Stimulated activated CD4-positive, alpha-beta T cell treated with anti-CD3 and anti-CD28 coated beads, Interleukin-4, amount 100 ng/mL, for 4 hours (primary cell): ENCODE measurements at regions not wholly inside any gene's neighbourhood (a gene's known extent, or its start where the extent isn't known, plus 50 kb on each side); places are given as distances from the start of the nearest gene placed in this dataset.
"Not testable (repeated sequence)": the region's sequence is repeated elsewhere in the genome, so short reads cannot be mapped to it uniquely, and the experiment has no call there.

Experiments
- DNase-seq, 2 experiments: peaks; one replicate each; pipeline ENCODE4 v3.0.0-alpha.2; 2020

DNA sequence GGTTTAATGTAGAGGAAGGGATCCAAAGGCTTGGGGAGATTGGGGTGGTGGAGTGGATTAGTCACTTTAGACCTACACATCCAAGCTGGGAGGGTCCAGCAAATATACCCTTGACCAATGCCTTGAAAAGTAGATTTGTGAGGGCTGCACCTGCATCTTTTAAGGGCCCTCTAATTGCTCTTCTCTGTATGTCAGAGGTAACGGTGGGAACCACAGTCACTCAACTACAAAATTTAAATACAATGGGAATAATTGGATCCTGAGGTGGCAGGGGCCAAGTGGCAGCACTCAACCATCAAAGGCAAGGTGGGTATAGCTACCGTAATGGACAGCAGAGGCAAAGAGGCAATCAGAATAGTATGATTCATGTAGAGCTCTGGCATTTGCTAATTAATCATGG is 833.7 kb upstream of the ARRDC3 start:
- not testable (repeated sequence) for DNase-seq

DNA sequence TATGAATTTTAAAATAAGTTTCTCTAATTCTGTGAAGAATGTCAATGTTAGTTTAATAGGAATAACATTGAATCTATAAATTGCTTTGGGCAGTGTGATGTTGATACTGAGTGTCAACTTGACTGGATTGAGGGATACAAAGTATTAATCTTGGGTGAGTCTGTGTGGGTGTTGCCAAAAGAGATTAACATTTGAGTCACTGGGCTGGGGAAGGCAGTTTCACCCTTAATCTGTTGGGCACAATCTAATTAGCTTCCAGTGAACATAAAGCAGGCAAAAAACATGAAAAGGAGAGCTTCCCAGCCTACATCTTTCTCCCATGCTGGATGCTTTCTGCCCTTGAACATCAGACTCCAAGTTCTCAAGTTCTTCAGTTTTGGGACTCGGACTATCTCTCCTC is 832.0 kb upstream of the ARRDC3 start:
- no peak for DNase-seq

DNA sequence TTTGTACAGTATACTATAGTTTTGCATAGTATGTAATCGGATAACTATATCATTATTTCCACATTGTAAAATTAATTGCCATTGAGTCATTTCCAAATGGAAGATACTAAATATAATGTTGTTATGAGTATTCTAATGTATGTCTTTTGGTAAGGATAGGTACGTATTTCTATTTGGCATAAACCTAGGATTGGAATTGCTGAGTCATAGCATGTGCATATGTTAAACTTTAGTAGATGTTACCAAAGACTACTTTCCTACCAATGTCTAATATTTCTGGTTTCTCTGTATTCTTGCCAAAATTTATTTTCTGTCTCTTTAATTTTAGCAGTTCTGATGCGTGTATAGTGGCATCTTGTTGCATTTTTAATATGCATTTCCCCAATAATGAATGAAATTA is 825.1 kb upstream of the ARRDC3 start:
- no peak for DNase-seq

DNA sequence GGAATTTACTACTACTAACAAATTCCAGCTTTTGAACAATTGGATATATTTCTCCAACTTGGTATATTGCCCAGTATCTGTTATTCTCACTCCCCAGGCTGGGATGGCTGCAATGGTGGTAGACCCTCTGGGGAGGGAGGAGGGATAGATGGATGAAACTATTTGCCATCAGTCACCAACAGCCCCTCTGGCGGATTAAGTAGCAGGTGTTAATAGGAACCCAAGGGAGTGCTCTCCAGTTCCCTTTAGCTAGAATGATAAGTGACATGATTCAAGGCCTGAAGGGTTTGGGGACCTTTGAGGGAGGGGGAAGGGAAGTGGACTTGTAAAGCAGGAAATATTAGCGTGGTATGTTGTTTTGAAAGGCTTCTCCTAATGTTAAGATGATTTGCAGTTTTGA is 824.0 kb upstream of the ARRDC3 start:
- DNase-seq, result no peak

DNA sequence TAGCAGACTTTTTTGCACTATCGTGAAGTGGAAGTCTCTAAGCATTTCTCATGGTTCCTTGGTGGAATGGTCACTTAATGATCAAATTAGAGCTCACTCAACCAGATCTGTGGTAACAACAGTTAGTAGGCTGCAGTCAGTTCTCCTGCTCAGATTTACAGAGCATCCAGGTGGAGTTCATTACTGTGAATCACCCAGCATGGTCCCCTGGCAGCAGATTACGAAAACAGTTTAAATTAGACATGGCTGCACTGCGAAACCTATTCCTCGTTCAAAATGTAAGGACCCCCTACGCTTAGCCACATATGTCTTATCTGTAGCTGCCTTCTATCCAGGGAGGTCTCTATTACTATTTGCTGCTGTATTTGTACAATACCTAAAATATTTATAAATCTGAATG is 823.6 kb upstream of the ARRDC3 start:
- DNase-seq, result no peak

DNA sequence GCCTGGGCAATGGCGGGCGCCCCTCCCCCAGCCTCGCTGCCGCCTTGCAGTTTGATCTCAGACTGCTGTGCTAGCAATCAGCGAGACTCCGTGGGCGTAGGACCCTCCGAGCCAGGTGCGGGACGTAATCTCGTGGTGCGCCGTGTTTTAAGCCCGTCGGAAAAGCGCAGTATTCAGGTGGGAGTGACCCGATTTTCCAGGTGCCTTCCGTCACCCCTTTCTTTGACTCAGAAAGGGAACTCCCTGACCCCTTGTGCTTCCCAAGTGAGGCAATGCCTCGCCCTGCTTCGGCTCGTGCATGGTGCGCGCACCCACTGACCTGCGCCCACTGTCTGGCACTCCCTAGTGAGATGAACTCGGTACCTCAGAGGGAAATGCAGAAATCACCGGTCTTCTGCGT is 815.9 kb upstream of the ARRDC3 start:
- not testable (repeated sequence) for DNase-seq

DNA sequence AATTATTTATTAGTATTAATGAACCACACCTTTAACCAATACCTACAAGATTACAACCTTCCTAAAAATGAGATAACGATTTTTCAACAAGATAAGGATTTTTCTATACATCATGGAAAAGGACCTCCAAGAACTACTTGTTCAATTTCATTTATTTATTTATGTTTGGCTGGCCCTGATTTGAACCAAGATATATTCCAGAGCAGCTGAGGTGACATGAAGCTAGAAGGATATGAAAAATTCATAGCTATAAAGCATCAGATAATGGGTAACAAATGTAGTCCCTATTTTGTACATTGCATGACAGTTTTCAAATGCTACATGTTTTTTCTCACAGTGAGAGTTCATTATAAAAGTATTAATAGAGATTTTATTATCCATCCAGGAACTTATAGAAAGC is 798.5 kb upstream of the ARRDC3 start:
- DNase-seq, result no peak

DNA sequence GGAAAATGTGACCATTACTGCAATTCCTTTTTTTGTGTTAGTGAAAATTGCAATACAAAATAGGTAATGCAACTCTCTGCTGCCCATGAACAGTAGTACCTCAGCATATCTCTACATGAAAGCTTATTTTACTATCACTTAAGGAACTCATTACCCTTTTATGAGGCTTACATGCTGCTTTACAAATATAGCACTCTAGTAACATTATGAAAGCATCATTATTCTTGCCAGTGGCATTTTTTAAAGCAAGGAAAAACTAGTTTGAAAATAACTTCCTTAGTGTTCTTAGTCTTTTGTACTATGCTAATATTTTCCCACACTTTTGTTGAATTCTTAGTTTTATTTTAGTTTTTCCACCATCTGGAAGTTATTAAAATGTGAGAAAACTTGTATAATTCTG is 797.3 kb upstream of the ARRDC3 start:
- no peak for DNase-seq

DNA sequence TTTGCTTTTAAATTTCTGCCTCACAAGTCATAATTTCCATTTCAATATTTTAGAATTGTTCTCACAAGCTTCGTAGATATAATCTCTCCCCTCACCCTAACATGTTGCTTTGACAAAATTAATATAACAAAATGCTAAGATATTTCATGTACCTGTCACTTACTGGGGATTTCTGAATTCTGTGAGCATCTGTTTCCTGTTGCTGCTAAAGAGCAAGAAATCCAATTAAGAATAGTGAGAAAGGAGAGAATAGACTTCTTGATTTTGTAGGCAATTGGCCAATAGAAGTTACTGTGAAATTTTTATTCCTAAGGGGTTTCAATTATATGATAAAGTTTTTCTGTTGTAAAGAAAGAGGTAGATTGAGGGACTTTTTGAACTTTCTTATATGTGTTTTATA is 796.5 kb upstream of the ARRDC3 start:
- DNase-seq, result no peak

DNA sequence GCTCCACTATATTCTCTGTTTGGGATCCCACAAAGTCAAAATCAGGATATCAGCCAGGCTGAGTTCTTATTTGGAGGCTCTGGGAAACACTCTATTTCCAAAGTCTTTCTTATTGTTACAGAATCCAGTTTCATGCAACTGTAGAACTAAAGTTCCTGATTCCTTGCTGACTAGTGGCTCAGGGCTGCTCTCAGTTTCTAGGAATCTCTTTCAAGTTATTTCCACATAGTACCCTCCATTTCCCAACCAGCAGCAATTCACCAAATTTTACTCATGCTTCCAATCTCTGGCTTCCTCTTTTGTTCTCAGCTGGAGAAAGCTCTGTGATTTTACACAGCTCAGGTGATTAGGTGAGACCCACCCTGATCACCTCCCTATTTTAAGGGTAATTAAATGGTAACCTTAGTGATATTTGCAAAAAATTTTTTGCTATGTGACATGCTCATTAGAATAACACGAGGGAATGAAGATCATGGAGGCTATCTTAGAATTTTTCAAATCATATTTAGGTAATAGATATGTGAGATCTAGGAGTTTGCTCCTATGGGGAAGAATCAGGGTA is 794.9 kb upstream of the ARRDC3 start:
- no peak for DNase-seq

DNA sequence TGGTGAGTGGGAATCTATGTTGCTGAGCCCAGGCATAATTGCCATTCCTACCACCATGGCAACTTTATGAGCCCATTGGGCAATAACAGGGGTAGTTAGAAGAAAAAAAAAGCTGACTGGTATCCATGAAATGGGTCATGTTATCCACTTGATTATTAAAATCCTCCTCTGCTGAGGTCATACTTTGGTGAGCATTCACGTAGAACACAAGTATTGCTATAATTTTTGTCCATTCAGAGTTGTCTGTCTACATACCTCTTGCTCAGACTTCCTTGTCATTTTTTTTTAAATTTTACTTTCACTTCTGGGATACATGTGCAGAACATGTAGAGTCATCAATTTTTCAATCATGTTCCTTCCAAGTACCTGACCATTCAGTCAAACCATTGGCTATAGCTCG is 780.8 kb upstream of the ARRDC3 start:
- no peak for DNase-seq

DNA sequence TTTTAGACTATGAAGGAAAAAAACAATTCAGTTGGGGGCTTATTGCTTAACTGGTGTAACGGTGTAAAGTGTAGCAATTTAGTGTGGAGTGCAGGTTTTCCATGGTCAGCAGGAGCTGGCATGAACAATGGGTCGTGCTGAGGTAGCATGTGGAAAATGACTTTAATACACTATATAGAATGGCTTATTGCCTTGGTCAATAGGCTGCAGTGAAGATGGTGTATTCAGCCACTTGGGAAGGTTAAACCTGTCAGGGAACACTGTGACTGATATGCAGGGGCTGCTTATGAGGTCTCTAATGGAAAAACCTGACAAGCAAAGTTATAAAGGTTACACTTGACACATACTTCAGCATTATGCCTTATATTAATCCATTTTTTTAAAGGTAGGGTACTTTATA is 764.7 kb upstream of the ARRDC3 start:
- DNase-seq, result no peak

DNA sequence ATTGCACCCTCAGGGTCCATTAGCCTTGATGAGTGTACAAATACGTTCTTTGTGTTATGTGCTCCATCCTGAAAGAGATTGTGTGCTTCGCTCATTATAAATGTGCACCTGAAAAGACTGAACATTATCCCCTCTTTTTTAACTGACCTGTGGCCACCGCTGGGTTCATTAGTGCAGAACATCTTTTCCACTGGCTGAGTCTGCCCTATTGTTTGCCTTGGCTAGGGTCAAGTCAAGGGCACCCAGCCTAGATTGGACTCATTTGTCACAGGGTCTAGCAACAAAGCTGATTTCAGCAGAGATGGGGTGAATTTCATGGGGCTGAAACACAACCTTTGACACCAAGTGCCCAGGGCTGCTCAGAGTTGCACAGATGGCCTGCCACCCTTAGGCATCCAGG is 764.1 kb upstream of the ARRDC3 start:
- DNase-seq, result no peak

DNA sequence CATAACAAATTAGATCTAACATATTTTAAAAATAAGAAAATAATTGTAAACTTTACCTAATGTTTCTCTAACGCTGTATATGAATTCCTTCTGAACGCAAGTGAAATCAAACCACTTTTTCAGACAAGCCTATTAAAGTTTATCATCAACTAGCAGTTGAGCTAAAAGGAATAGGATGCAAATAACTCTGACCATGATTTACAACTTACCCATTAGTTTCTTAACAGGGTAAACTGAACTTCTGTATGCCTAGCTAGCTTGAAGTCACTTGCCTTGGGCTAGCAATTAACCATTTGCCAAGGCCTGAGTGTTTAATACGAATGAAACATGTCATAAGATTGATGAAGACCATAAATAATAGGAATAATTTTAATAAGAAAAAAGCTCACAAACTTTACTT is 762.7 kb upstream of the ARRDC3 start:
- no peak for DNase-seq

DNA sequence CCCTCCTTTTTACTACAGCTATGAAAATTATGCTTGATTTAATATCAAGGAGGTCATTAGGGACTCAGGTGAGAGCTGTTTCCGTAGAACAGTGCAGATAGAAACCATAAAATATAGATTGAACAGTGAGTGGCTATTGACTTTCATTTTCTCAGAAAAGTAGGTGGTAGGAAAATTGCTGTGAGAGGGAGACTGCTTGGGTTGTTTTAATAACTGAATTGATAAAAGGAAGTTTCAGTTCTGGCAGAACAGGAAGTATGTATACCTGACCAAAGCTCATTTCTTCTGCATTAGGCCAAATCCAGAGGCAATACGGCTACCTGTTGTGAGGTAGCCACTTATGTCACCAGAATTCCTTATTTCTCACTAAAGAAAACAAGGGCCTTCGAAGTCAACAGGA is 761.7 kb upstream of the ARRDC3 start:
- no peak for DNase-seq

DNA sequence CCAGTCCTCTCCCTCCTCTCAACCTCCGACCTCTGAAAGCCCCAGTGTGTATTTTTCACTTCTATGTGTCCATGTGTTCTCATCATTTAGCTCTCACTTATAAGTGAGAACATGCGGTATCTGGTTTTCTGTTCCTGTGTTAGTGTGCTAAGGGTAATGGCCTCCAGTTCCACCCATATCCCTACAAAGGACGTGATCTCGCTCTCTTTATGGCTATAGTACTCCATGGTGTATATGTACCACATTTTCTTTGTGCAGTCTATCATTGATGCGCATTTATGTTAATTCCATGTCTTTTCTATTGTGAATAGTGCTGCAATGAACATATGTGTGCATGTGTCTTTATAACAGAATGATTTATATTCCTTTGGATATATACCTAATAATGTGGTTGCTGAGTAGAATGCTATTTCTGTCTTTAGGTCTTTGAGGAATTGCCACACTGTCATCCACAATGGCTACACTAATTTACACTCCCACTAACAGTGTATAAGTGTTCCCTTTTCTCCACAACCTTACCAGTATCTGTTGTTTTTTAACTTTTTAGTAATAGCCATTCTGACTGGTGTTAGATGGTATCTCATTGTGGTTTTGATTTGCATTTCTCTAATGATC is 749.3 kb upstream of the ARRDC3 start:
- not testable (repeated sequence) for DNase-seq

DNA sequence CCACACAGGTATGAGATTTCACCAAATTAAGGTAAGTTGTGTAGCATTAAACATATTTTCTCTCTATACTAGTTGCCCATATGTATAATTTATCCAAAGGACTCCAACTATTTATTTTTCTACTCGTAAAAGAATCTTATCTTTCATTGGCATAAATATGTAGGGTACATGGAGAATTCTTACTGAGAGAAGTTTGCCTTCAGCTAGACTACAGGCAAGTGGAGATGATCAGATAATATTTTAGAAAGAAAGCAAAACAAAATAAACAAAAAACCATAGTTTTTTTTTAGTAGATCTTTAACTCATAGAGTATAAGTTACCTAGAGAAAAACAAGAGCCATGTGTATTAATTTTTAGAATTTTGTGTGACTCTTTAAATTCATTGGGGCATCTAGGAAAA is 743.1 kb upstream of the ARRDC3 start:
- no peak for DNase-seq

DNA sequence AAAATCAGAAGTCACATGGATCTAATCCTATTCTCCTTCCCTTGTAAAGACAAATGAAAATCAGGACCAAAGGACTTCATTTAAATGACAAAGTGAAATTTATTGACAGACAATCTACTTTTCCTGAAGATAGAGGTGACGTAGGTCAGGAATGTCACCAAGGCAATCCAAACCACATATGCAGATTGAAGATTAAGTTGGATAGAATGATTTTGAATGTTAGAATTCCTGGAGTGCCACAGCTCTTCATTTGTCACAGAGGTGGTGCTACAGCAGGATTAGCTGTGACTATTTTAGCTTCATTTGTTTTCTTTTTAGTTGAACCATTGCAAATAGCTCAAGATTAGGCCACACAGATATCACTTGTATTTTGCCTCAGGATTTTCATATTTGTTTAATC is 736.0 kb upstream of the ARRDC3 start:
- no peak for DNase-seq

DNA sequence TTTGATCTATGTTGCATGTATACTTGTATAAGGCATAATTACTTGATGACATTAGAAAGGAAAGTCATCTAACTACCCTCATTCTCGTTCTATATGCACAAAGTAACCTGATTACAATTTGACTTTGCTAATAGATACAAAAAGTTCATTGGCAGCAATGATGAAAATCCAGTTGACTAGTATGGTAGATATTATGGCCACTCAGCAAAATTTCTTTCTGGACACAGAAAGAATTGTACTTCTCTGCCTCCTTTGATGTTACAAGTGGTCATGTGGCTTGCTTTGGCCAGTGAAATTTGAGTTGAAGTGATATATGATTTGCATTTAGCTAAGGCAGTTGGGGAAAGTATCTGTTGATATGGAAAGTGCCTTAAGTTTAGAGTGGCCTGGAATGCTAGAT is 723.7 kb upstream of the ARRDC3 start:
- DNase-seq, result no peak

DNA sequence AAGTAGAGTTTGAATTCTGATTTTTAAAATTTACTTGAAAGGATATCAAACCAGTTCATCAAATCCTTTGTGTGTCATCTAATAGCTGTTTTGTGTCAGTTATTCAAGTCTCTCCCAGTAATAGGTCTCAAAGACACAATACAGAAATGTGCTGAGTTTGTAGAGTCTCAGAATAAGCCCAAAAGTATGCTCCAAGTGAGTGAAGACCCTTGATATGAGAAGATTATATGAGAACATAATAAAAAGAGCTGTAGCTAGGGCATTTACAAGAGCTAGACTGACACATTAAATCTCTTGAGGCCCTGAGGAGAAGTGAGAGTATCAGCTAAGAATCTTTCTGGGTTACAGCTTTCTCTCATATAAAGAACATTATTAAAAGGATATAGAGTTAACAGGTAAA is 721.0 kb upstream of the ARRDC3 start:
- no peak for DNase-seq

DNA sequence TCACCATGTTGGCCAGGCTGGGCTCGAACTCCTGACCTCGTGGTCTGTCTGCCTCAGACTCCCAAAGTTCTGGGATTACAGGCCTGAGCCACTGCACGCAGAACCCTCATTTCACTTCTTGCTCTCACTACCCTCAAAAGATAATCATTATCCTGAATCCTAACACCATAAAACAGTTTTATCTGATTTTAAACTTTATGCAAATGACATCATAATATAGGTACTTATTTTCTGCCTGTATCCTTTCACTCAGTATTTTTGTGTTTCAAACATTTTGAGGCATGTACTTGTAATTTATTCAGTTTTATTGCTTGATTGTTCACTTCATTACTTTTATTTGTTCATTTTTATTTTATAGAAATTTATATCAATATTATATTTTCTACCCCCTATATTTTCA is 719.2 kb upstream of the ARRDC3 start:
- no peak for DNase-seq

DNA sequence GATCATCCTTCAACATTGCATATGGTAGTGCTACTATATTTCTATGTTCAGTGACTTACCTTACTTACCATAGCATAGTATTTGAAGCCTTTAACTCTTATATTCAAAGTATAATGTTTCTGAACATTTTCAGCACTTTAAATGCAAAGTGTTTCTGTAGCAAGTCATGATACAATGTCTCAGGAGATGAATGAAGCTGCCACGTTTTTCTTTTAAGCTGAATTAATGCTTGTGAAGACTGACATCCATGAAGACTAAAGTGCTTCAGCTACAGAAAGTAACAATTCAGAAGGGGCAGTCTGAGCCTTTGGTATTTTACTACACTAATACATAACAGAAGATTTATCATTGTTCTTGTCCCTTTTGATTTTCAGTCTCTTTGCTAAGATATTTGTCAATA is 709.1 kb upstream of the ARRDC3 start:
- DNase-seq, result no peak

DNA sequence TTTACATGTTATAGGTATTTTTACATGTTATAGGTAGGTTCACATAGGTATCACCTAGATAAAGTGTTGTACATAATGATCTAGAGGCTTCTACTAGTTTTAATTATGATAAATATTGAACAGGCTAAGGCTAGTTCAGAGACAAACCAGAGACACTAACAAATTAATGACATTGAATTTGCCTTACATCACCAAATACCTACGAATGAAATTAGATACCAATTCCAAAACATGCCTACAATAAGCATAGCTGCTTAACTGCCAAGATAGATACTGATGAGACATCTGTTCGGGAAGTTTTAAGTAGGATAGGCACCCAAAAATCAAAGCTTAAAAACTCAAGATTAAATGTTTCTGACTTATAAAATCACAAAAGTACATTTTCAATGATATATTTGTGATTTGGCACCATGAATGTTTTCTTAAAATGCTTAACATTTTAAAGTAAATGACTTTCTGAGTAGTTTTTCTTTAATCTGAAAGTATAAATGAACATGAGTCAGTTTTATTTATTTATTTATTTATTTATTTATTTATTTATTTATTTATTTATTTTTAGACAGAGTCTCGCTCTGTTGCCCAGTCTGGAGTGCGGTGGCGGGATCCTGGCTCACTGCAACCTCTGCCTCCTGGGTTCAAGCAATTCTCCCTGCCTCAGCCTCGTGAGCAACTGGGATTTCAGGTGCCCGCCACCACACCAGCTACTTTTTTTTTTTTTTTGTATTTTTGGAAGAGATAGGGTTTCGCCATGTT is 703.1 kb upstream of the ARRDC3 start:
- DNase-seq, result no peak

DNA sequence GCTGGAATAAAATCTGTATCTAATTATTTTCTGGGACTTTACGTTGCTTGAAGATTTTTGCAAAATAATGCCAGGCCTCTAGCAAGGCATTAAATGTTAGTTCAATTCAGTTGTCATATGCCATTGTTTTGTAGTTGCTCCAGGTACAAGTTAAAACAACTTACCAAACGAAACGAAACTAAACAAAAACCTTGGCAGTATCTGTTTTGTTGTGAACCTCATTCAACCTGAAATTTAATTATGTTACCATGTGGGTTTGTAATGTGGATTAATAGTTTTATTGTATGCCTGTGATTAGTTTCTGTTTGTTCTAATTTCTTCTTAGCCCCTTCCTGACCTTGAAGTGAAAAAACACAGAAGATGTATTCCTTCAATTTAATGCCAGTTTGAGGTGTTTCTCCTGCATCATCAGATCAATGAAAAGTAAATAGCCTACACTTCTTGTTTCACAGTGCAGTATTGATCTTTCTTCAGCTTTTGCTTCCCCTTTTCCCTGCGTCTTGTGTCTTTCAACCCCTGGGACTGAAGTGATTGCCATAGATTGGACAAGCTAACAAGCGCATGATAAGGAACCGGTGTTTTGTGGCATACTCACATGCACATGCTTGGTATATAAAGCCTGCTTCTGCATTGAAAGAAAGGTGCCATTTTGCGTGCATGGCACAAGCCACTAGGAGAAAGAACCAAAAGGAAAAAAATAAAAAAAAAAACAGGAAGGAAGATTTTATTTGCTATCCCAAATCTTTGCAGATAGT is 699.0 kb upstream of the ARRDC3 start:
- no peak for DNase-seq
